HG02973 (cell line): ENCODE measurements at regions not wholly inside any gene's neighbourhood (a gene's known extent, or its start where the extent isn't known, plus 50 kb on each side); places are given as distances from the start of the nearest gene placed in this dataset.

Experiments used
- ATAC-seq: cut with Tn5 transposase; IDR thresholded peaks from one replicate; pipeline ENCODE4 v1.9.1; 2021; ENCODE audit warnings: moderate library complexity; ENCODE audit not compliant: unreplicated experiment

- no peak for ATAC-seq
Observed at GRCh38 chr18:78769502-78770105, 210.0 kb upstream of the SALL3 start.

- no peak for ATAC-seq
Observed at GRCh38 chr18:78770139-78770822, 209.3 kb upstream of the SALL3 start.

GRCh38 chr18:78770823-78771139 lies 208.8 kb upstream of the SALL3 start:
- no peak for ATAC-seq

- ATAC-seq, result no peak
Observed at GRCh38 chr18:78771496-78772359, 207.9 kb upstream of the SALL3 start.

GRCh38 chr18:78772360-78773302 lies 207.0 kb upstream of the SALL3 start:
- ATAC-seq, result no peak

DNA sequence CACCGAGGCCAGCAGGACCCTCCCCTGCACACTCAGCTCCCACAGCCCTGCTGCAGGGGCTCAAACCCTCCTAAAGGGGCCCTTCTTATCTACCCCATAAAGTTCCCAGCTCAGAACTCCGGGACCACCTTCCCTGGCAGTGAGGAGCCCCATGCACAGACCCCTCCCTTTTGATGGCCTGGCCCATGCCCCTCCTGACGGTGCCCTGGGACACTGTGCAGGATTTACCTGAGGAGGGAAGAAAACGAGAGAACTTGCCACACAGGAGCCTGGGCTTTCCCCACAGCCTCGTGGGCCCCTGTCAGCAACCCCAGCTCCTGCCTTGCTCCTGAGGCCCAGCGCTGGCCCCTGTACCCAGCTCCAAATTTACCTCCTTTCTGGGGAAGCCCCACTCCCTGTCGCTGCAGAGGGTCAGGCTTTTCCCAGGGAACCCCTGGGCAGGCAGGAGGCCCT lies 206.3 kb upstream of the SALL3 start:
- no peak for ATAC-seq

- no peak for ATAC-seq
Observed at GRCh38 chr18:78773819-78774218, 205.8 kb upstream of the SALL3 start.

DNA sequence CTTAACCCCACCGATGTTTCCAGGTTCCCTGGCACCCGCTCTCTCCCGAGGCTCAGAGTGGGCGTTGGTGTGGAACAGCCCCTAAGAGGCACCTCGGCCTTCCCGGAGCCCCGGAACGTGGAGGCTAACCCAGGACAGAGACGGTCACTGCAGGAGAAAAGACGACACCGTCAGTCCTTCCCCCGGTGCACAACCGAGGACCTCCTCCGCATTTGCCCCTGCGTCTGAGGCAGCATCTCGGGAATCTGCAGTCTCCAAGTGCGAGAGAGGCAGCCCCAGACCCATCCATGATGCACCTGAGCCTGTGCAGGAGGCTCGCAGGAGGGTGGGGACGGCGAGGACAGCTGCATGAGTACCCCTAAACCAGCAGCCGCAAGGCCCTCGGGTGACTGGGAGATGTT lies 204.9 kb upstream of the SALL3 start:
- no peak for ATAC-seq

DNA sequence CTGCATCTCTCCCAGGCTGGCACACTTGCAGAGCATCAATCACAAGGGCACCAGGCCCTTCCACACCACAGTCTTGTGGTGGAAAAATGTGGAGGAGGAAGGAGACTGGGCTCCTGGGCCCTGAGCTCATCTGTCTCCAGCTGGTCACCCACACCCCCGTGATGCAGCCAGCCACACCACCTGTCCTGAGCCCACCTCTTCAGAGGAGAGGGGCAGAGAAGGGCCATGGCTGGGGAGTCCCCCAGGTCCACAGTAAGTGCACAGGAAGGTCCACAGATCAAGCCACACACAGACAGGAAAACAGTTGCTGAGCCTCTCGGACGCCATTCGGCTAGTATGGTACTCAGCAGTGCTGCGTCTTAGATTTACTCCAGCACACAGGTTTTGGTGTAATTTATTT lies 203.5 kb upstream of the SALL3 start:
- ATAC-seq, result no peak

DNA sequence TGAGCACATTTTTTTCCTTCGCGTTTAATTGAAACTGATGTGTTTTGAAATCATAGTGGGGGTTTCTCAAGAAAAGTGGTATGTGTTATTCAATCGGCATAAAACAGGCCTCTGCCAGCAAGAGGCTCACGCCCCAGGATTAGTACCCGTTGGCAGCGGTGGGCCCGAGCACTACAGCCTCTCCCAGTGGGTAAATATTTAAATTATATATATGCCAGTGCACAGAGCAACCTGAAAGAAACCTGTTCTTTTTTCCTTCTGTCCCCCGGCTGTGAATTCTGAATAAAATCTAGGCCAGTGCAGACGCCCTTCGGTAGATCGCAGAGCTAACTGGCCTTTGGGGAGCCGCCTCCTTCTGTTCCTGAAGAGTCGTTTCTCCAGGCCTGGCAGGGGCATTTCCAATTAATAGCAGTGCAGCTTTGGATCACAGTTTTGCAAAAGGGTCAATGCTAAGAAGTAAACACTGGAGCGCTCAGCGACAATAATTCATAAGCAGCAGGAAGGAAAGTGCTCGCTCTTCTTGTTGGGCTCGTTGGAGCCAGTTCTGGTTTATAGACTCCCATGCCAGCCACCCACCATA lies 202.8 kb upstream of the SALL3 start:
- no peak for ATAC-seq

GRCh38 chr18:78777992-78778391 lies 201.6 kb upstream of the SALL3 start:
- ATAC-seq, result no peak

- ATAC-seq, result no peak
Observed at GRCh38 chr18:78778651-78779050, 201.0 kb upstream of the SALL3 start.

GRCh38 chr18:78779996-78780718 lies 199.5 kb upstream of the SALL3 start:
- no peak for ATAC-seq

DNA sequence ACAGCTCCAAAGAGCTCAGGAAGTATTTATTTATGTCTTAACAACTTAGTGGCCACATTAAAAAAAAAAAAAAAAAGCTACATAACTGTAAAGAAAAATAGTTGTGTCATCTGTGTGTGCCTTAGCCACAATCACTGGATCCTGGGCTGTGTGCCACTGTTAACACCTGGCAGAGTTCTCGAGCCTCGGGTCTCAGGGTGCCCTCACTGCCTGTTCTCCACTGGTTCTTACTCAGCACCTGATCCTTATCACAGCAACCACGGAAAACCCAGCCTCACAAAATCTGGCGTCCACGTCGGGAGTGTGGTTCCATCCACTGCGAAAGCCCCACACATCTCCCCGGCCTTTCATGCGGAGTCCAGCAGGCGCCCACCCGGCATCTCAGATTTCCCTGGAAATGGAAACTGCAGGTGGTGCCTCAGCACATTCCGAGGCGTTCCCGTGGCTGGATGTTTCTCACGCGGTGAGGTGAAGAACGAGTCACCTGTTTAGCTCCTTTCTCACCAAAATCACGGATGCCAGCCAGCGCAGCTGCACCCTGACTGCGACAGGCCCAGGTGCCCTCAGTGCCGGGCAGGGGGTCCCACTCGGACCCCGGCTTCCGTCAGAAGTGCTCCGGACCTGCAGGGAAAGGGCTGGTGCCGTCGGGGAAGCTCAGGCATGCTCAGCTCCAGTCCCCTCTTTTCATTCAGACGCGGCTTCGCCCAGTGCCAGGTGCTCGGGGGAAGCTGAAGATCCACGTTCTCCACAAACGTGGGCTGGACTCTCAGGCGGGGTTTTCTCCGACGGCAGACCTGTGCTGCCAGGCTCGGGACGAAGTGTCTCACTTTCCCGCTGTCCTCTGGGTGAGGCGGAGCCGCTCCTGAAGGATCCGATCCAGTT lies 198.7 kb upstream of the SALL3 start:
- ATAC-seq, result no peak

DNA sequence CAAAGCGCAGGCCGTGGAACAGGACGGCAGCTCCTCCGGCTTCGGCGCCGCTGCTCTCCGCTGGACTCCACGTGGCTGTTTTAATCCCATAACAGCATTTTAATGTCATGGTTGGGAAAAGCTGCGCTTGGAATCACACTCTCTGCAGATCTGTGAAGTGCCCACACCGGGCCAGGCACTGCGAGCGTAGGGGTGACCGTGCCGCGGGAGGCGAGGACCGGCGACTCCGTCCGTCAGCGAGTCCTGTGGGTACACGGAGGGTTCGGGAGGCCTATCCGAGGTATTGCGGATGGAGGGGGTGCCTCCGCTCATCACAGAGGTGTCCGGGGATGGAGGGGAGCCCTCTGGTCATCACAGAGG lies 198.0 kb upstream of the SALL3 start:
- no peak for ATAC-seq

GRCh38 chr18:78782951-78783563 lies 196.6 kb upstream of the SALL3 start:
- no peak for ATAC-seq

- ATAC-seq, result no peak
Observed at GRCh38 chr18:78783564-78783960, 196.1 kb upstream of the SALL3 start.

DNA sequence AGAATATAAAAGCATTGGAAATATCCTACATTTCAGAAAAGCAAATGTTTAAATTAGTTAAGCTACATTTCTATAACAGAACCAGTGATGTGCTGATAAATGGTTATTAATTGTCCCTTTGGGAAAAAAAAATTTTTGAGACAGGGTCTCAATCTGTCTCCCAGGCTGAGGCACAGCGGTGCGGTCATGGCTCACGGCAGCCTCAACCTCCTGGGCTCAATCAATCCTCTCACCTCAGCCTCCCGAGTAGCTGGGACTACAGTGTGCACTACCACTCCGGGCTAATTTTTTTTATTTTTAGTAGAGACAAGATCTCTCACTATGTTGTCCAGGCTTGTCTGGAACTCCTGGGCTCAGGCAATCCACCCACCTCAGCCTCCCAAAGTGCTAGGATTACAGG lies 194.8 kb upstream of the SALL3 start:
- no peak for ATAC-seq

DNA sequence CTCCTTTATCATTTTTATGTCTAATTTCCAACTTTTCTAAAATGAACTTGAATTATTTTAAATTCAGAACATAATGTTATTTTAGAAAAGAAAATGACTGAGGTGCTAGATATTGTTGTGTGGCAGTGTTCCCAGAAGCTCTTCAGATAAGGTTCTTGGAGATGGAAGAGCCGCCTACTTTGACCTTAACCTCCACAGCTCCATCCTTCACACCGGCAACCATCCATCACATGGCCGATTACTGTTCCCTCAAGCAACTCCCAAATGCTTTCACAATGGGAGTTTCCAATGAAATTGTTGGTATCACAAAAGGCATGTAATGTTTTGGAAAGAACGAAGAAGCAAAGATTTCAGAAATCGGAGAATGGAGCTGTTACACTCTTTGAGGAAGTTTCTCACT lies 193.9 kb upstream of the SALL3 start:
- ATAC-seq, result no peak
